GM19467 (cell line): ENCODE measurements at regions not wholly inside any gene's neighbourhood (a gene's known extent, or its start where the extent isn't known, plus 50 kb on each side); places are given as distances from the start of the nearest gene placed in this dataset.

Source experiments
- ATAC-seq: cut with Tn5 transposase; IDR thresholded peaks from one replicate; pipeline ENCODE4 v1.9.1; 2021; ENCODE audit warnings: mild to moderate bottlenecking, moderate library complexity; ENCODE audit not compliant: unreplicated experiment

DNA sequence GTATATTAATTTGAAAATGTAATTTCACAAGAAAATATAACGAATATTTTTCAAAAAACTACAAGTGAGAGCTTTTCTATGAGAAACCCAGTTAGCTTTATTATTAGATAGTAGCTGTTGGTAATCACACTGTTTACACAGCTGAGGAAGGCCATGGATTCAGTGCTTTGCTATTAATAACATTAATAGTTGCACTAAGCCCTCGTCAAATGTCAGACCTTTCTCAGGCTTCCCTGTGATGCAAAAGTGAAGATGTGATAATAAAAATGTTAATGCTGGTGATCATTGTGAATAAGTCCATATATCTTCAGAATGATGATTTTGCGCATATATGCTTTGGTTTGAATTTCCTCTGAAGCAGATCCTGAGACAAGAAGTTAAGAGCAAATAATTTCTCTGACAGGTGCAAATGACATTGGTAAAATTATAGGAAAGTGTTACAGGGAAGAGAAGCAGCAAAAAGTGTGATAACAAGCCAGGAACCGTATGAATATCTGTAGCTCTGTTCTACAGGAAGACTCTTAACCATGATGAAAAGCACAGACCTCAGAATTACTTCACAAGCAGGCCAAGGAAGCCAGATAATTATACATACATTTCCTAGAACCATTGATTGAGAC, 56.5 kb upstream of the CNTN6 start:
- ATAC-seq, result no peak

DNA sequence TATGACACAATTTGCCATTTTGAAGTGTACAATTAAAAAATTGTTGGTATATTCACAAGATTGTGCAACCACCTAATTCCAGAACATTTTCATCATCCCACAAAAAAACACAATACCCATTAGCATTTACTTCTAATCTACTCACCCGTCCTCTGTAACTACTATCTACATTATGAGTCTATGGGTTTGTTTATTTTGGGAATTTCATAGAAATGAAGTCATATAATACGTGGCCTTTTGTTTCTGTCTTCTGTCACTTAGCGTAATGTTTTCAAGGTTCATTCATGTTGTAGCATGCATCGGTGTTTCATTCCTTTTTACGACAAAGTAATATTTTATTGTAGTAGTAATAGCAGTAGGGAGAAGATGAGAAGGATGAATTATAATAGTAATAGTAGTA, 55.2 kb upstream of the CNTN6 start:
- no peak for ATAC-seq
